RWPE2 (cell line): ENCODE measurements at regions not wholly inside any gene's neighbourhood (a gene's known extent, or its start where the extent isn't known, plus 50 kb on each side); places are given as distances from the start of the nearest gene placed in this dataset.
A peak's percentile ranks its signal among the peaks of the same experiment; 100 is the strongest.

Experiments used
- ATAC-seq: fragments of 200-7000 bp; cut with Tn5 transposase; 3 replicates; pipeline ENCODE4 v1.9.1; 2021; ENCODE audit warnings: low read depth
- DNase-seq: peaks from one replicate; pipeline ENCODE4 v3.0.0-alpha.2; 2020; ENCODE audit warnings: low spot score
- H3K27ac ChIP-seq: fragments of 450-650 bp; 2 replicates; pipeline ENCODE4 v1.5.1; 2017; ENCODE audit warnings: mild to moderate bottlenecking; ENCODE audit not compliant: poor library complexity, severe bottlenecking
- H3K27me3 ChIP-seq: fragments of 250-450 bp; sonication (Bioruptor Pico); 2 replicates; pipeline ENCODE4 v1.5.1; 2021; ENCODE audit warnings: mild to moderate bottlenecking, moderate library complexity; ENCODE audit not compliant: insufficient read depth, poor library complexity, severe bottlenecking
- H3K36me3 ChIP-seq: fragments of 250-450 bp; sonication (Bioruptor Pico); 2 replicates; pipeline ENCODE4 v1.5.1; 2020; ENCODE audit warnings: low read depth, mild to moderate bottlenecking, moderate library complexity
- H3K4me1 ChIP-seq: fragments of 250-450 bp; sonication (Bioruptor Pico); 2 replicates; pipeline ENCODE4 v1.5.1; 2021; ENCODE audit warnings: mild to moderate bottlenecking, moderate library complexity; ENCODE audit not compliant: insufficient read depth, poor library complexity, severe bottlenecking
- H3K4me3 ChIP-seq: fragments of 250-450 bp; sonication (Bioruptor Pico); 2 replicates; pipeline ENCODE4 v1.5.1; 2021; ENCODE audit warnings: mild to moderate bottlenecking, moderate library complexity; ENCODE audit not compliant: severe bottlenecking
- H3K9me3 ChIP-seq: fragments of 250-450 bp; sonication (Bioruptor Pico); 2 replicates; pipeline ENCODE4 v1.5.1; 2021; ENCODE audit warnings: mild to moderate bottlenecking, moderate library complexity; ENCODE audit not compliant: severe bottlenecking
- CTCF ChIP-seq: fragments of 450-650 bp; IDR thresholded peaks from one replicate; pipeline ENCODE4 v1.5.1; 2017; ENCODE audit warnings: mild to moderate bottlenecking, moderate library complexity; ENCODE audit not compliant: poor library complexity, severe bottlenecking

- Histone ChIP-seq H3K36me3 (no peaks in the 10 kb centered on the region), H3K27ac (no peak overlapping the region), H3K9me3 (no peaks in the 10 kb centered on the region), H3K27me3 (peaks cover 22% of the 10 kb centered on the region), H3K4me3 (no peak overlapping the region), H3K4me1 (no peaks in the 10 kb centered on the region)
- DNase-seq = peak; percentile 58
- no peak for TF ChIP-seq CTCF
- ATAC-seq = no peak
Observed at GRCh38 chr4:1472911-1473518, 66.8 kb upstream of the NKX1-1 start.

DNA sequence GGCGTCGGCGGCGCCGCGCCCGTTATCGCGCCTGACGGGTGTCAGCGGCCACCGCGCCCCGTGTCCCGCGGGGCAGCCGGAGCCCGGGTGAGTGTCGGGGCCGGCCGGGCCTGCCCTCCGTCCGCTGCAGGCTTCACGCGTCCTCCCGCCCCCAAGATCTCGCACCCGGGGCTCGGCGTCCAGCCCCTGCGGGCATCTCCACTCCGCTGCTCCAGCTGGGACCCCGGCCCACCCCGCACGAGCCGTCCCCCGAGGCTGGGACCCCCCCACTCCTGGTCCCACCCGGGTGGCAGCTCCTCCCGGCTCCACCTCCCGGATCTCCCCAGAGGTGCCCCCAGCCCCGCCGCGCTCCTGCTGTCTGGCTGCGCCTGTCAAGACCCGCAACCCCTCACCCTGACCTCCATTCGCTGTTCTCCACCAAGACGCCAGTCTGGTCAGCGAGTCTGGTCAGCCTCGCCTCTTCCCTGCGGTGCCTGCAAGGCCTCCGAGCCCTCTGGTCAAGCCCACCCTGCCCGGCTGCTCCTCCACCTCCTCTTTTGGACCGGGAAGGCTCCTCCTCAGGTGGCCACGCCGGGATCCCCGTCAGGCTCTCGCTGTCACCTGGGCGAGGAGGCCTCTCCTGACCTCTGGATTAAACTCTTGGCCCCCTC, 66.0 kb upstream of the NKX1-1 start:
- H3K27me3 ChIP-seq = peaks cover 22% of the 10 kb centered on the region
- DNase-seq (peak; percentile 61), ATAC-seq (no peak)
- no peaks in the 10 kb centered on the region for H3K4me1 ChIP-seq
- no peak for TF ChIP-seq CTCF
- no peaks in the 10 kb centered on the region for H3K36me3 ChIP-seq
- no peaks in the 10 kb centered on the region for H3K9me3 ChIP-seq
- no peak overlapping the region for H3K4me3 ChIP-seq
- H3K27ac ChIP-seq = no peak overlapping the region

DNA sequence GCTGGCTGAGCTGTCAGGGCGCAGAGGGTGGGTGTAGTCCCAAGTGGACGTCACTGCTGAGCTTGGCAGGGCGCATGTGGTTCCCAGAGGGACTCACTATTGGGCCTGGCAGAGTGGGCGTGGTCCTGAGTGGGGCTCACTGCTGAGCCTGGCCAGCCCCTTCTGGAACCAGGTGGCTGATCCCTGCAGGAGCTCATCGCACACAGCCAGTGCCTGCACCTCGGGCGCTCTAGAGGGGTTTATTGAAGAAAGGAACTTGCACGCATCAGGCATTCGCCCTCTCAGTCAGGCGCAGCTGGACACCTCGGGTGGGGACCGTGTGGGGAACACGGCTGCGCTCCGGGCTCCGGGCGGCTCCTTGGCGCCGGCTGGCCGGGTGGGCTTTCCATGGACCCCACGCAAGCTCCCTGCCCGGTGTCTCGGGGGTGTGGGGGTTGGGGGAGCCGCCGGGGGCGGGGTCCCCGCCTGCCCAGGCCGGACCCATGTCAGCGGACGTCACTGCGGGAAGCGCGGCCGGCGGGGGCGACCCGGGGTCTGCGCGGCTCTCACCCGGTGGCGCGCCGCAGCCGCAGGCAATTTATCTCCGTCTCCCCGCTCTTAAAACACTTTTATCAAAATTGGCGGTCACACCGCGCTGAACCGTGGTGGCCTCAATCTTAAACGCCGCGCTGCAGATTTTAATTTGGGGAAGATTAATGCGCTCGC, 65.4 kb upstream of the NKX1-1 start:
- Histone ChIP-seq H3K4me3 (no peak overlapping the region), H3K36me3 (no peaks in the 10 kb centered on the region), H3K4me1 (no peaks in the 10 kb centered on the region), H3K27me3 (peaks cover 22% of the 10 kb centered on the region), H3K9me3 (no peaks in the 10 kb centered on the region), H3K27ac (no peak overlapping the region)
- TF ChIP-seq CTCF = no peak
- peak; percentile 54 for DNase-seq
- ATAC-seq = no peak

DNA sequence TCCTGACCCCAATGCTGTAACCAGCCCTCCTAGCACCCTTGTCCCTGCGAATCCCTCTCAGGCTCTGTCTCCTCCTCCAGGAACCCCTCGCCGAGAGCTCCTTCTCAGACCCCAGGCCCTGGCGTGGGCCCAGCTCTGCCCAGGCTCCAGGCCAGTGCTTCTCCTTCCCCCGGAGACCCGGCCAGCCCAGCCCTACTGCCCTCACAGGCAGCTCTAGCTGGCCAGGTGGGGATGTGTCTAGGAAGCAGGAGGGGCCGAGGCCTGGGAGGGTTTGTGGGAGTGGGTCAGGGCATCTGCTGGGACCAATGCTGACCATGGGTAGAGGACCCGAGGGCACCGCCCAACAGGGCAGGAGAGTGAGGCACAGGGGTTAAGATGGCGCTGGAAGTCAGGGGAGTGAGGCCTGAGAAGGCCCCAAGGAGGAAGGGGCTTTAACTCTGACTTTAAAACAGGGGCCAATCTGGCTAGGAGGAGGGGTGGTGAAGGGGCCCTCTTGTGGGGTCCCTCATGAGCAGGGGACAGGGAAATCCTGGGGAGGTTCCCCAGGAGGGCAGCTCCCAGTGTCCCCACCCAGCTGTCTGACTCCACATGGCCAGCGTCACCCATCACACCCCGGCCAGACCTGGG, 64.7 kb upstream of the NKX1-1 start:
- H3K27ac ChIP-seq = no peak overlapping the region
- no peaks in the 10 kb centered on the region for H3K4me1 ChIP-seq
- TF ChIP-seq CTCF = no peak
- no peaks in the 10 kb centered on the region for H3K36me3 ChIP-seq
- ATAC-seq (no peak), DNase-seq (peak; percentile 56)
- no peaks in the 10 kb centered on the region for H3K9me3 ChIP-seq
- peaks cover 22% of the 10 kb centered on the region for H3K27me3 ChIP-seq
- no peak overlapping the region for H3K4me3 ChIP-seq

DNA sequence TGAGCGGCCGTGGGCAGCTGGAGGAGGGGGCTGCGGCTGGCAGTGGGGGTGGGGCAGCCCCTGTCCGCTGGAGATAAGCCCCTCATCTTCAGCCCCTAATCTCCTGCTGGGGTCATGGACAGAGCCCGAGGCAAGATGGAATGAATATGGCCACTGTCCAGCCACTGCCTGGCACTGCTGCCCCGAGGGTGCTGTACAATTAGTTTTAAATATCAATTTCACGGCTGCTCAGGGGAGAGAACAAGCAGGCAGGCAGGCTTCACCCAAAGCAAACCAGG, 64.1 kb upstream of the NKX1-1 start:
- H3K36me3 ChIP-seq = no peaks in the 10 kb centered on the region
- no peak for TF ChIP-seq CTCF
- no peaks in the 10 kb centered on the region for H3K4me1 ChIP-seq
- DNase-seq (no peak), ATAC-seq (no peak)
- no peak overlapping the region for H3K4me3 ChIP-seq
- H3K27me3 ChIP-seq = peaks cover 22% of the 10 kb centered on the region
- no peak overlapping the region for H3K27ac ChIP-seq
- H3K9me3 ChIP-seq = no peaks in the 10 kb centered on the region
